HAP-1 (cell line): ENCODE measurements at regions not wholly inside any gene's neighbourhood (a gene's known extent, or its start where the extent isn't known, plus 50 kb on each side); places are given as distances from the start of the nearest gene placed in this dataset.

Experiments used
- DNase-seq, 2 experiments: peaks; one replicate each; pipeline ENCODE4 v3.0.0-alpha.2; 2016 to 2020; ENCODE audit warnings: low spot score in 2 of 2
- H3K27me3 ChIP-seq: fragments of 250-450 bp; sonication (Bioruptor Pico); 2 replicates; pipeline ENCODE4 v1.5.1; 2020; ENCODE audit warnings: low read depth, mild to moderate bottlenecking, moderate library complexity
- H3K36me3 ChIP-seq: fragments of 250-450 bp; sonication (Bioruptor Pico); replicated peaks from 2 replicates; pipeline ENCODE4 v1.5.1; 2020; ENCODE audit warnings: mild to moderate bottlenecking
- H3K4me1 ChIP-seq: fragments of 250-450 bp; sonication (Bioruptor Pico); 2 replicates; pipeline ENCODE4 v1.5.1; 2020; ENCODE audit warnings: mild to moderate bottlenecking
- H3K4me3 ChIP-seq: fragments of 250-450 bp; sonication (Bioruptor Pico); 2 replicates; pipeline ENCODE4 v1.5.1; 2020; ENCODE audit warnings: mild to moderate bottlenecking, moderate library complexity
- H3K9me3 ChIP-seq: fragments of 250-450 bp; sonication (Bioruptor Pico); 2 replicates; pipeline ENCODE4 v1.5.1; 2020; ENCODE audit warnings: mild to moderate bottlenecking, moderate library complexity
- in situ Hi-C: fragments of 300-500 bp; cut with MboI; formaldehyde crosslinking; loops from 3 replicates; pipeline ENCODE4 v1.14.3; 2020; ENCODE audit warnings: low sequenced_read_pairs, inconsistent platforms, mixed read lengths

DNA sequence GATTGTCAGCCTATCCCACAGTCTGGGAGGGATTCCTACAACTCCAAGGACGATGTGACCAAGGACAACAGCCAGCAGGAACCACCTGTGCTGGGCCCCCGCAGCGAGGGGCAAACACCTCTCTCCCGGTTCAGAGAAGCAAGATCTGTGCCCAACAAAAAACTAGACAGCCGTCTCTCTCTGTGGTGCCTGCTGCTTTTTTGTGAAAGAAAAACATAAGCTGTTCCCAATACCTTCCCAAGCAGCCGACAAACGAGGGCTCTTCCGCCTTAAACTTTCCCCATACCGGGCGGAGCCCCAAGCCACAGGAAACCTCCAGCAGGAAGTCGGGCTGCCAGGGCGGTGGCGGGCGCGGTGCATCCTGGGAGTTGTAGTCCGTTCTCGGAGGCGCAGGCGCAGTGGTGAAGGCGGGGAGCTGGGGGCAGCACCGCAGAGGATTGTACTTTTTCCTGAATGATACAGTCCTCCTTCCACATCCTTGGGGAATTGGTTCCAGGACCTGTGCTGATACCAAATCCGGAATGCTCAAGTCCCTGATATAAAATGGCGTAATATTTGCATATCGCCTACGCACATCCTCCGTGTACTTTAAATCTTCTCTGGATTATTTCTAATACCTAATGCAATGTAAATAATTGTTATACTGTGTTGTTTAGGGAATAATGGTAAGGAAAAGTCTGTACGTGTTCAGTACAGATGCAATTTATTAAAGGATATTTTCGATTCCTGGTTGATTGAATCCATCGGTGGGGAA, 63.1 kb upstream of the IRF2 start:
- in situ Hi-C loops = loop anchor here (10.0 kb wide), 1 partner anchor 263 kb away; no protein-coding TSS in a partner anchor
- peak overlapping the region; percentile 49 for H3K4me3 ChIP-seq
- H3K9me3 ChIP-seq = no peaks in the 10 kb centered on the region
- DNase-seq = peak; percentile 93 to 98
- H3K4me1 ChIP-seq = peaks cover 6% of the 10 kb centered on the region; the same call in 1 of the 2 replicates
- no peaks in the 10 kb centered on the region for H3K36me3 ChIP-seq
- no peaks in the 10 kb centered on the region for H3K27me3 ChIP-seq

DNA sequence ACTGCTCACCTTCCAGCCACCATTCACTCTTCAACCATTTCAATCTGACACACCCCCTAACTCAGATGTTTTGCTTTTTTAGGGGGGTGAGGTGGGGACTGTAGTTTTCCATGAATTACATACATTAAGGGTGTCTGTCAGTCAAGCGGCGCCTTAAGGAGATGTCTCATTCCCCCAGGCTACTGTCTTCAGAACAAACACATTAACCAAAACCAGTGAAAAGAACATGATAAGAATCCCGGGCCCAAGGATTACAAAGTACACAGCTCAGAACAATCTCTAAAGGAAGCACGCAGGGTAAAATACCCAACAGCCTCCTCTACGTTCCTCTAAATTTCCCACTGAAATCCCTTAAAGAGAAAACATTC, 62.5 kb upstream of the IRF2 start:
- DNase-seq = no peak
- H3K27me3 ChIP-seq = no peaks in the 10 kb centered on the region
- in situ Hi-C loops = loop anchor here (10.0 kb wide), 1 partner anchor 262 kb away; no protein-coding TSS in a partner anchor

DNA sequence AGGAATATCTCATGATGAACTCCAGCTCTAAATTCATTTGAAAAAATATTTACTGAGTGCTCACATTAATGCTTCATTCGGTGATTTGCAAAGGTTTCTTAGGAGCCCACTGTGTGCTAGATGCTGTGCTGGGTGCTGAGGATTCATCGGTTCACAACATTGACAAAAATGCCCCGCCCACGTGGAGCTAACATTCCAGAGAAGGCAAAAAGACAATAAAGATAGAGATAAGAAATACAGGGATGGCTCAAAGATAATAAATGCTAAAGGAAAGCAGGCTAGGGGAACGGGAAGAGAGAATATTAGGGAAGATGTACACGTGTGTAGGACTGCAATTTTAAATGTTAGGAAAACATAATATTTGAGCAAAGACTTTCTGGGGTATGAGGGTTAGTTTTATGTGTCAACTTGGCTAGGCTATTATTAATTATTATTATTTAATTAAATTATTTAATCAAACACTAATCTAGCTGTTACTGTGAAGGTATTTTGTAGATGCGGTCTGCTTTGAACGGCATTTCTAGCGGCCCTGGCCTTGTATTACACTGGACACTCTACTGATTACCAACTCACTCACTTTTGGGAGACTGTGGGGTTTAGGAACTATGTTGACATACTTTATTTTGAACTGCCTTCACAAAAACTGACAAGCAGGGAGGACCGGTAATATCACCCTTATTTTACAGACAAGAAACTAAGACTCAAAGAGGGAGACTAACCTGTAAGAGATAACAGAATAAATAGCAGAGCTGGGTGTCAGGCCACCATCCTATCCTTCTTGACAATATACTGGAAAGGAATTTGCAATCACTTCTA, 61.9 kb upstream of the IRF2 start:
- Histone ChIP-seq H3K27me3 (no peaks in the 10 kb centered on the region), H3K4me1 (peaks cover 6% of the 10 kb centered on the region; the same call in 1 of the 2 replicates), H3K4me3 (peak overlapping the region; percentile 49), H3K36me3 (no peaks in the 10 kb centered on the region), H3K9me3 (no peaks in the 10 kb centered on the region)
- in situ Hi-C loops = loop anchor here (10.0 kb wide), 1 partner anchor 261 kb away; no protein-coding TSS in a partner anchor
- DNase-seq = no peak

More for the DNA sequence above, 62.5 kb upstream of the IRF2 start:
- Histone ChIP-seq H3K4me3 (peak overlapping the region; percentile 49), H3K36me3 (no peaks in the 10 kb centered on the region), H3K4me1 (peaks cover 6% of the 10 kb centered on the region; the same call in 1 of the 2 replicates), H3K9me3 (no peaks in the 10 kb centered on the region)

DNA sequence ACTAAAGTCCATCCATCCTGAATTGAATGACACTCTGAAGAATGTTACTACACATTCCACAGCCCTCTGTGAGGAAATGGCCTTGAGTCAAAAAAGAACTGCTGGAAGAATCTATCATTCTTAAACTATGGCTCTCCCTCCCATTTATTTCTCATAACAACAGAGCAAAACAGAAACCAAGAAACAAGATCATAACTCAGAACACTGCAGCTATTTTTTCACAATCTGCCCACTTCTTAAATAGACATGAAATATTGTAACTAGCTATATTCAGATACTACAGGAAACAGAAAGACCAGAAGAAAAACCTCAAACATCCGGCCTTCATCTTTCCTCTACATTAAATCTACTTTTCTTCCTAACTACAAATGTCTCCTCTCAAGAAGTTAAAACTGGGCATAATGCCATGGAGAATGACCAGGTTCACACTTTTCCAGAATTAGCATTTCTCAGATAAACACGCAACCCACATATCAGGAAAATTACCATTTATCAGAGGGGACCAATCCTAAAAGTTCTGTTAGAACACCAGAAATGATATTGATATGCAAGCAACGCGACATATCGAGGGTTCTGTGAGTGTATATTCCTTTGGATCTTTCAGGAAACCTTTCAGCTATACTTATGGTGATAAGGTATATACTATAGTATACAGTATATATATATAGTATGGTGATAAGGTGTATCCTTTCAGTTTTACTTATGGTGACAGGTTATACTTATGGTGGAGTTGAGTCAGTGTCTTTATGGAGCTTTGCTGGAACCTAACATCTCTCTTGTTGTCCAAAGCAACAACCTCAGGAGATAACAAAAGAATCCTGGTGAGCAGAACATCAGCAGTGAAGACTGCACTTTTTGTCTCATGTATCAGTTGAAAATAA, 60.4 kb upstream of the IRF2 start:
- no peak for DNase-seq
- no peaks in the 10 kb centered on the region for H3K9me3 ChIP-seq
- in situ Hi-C loops = loop anchor here (10.0 kb wide), 1 partner anchor 260 kb away; no protein-coding TSS in a partner anchor
- H3K4me3 ChIP-seq = no peak overlapping the region
- no peaks in the 10 kb centered on the region for H3K36me3 ChIP-seq
- H3K27me3 ChIP-seq = no peaks in the 10 kb centered on the region
- H3K4me1 ChIP-seq = peaks cover 6% of the 10 kb centered on the region; the same call in 1 of the 2 replicates

- no peak overlapping the region for H3K4me3 ChIP-seq
- H3K27me3 ChIP-seq = no peaks in the 10 kb centered on the region
- H3K4me1 ChIP-seq = peaks cover 6% of the 10 kb centered on the region; the same call in 1 of the 2 replicates
- no peak for DNase-seq
- H3K9me3 ChIP-seq = no peaks in the 10 kb centered on the region
- in situ Hi-C loops = loop anchor here (10.0 kb wide), 1 partner anchor 259 kb away; no protein-coding TSS in a partner anchor
- H3K36me3 ChIP-seq = no peaks in the 10 kb centered on the region
Observed at GRCh38 chr4:184533908-184534307, 59.6 kb upstream of the IRF2 start.

DNA sequence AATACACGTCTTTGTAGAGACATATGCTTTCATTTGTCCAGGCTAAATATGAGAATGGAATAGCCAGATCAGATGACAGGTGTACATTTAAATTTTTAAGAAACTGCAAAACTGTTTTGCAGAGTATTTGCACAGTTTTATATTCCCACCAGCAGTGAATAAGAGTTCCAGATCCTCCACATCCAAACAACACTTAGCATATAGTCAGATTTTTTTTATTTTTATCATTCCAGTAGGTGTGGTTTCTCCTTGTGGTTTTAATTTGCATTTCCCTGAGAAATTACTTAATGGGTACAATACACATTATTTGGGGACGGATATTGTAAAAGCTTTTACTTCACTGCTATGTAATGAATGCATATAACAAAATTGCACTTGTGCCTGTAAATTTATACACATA, 56.7 kb upstream of the IRF2 start:
- no peak overlapping the region for H3K4me3 ChIP-seq
- no peaks in the 10 kb centered on the region for H3K36me3 ChIP-seq
- H3K27me3 ChIP-seq = no peaks in the 10 kb centered on the region
- no peaks in the 10 kb centered on the region for H3K9me3 ChIP-seq
- in situ Hi-C loops = loop anchor here (10.0 kb wide), 1 partner anchor 256 kb away; no protein-coding TSS in a partner anchor
- no peaks in the 10 kb centered on the region for H3K4me1 ChIP-seq
- DNase-seq = no peak

GRCh38 chr4:184529283-184529682, 54.9 kb upstream of the IRF2 start:
- Histone ChIP-seq H3K4me3 (no peak overlapping the region), H3K27me3 (no peaks in the 10 kb centered on the region), H3K4me1 (no peaks in the 10 kb centered on the region), H3K9me3 (peaks cover 3% of the 10 kb centered on the region; the same call in 1 of the 2 replicates), H3K36me3 (no peaks in the 10 kb centered on the region)
- in situ Hi-C loops = no loop called here
- peak in 1 of 2 experiments; percentile 9 for DNase-seq

- in situ Hi-C loops = no loop called here
- no peak for DNase-seq
Observed at GRCh38 chr4:184528713-184529112, 54.4 kb upstream of the IRF2 start.

GRCh38 chr4:184528051-184528450, 53.7 kb upstream of the IRF2 start:
- Histone ChIP-seq H3K9me3 (peaks cover 3% of the 10 kb centered on the region; the same call in 1 of the 2 replicates), H3K4me1 (no peaks in the 10 kb centered on the region), H3K36me3 (no peaks in the 10 kb centered on the region), H3K4me3 (no peak overlapping the region), H3K27me3 (no peaks in the 10 kb centered on the region)
- DNase-seq = no peak
- in situ Hi-C loops = no loop called here

More at GRCh38 chr4:184528713-184529112, 54.4 kb upstream of the IRF2 start:
- no peak overlapping the region for H3K4me3 ChIP-seq
- H3K27me3 ChIP-seq = no peaks in the 10 kb centered on the region
- H3K4me1 ChIP-seq = no peaks in the 10 kb centered on the region
- H3K9me3 ChIP-seq = peaks cover 3% of the 10 kb centered on the region; the same call in 1 of the 2 replicates
- H3K36me3 ChIP-seq = no peaks in the 10 kb centered on the region

GRCh38 chr4:184526228-184526627, 51.9 kb upstream of the IRF2 start:
- no peak for DNase-seq
- in situ Hi-C loops = no loop called here
- no peaks in the 10 kb centered on the region for H3K4me1 ChIP-seq

More at GRCh38 chr4:184526228-184526627, 51.9 kb upstream of the IRF2 start:
- Histone ChIP-seq H3K27me3 (peaks cover 6% of the 10 kb centered on the region), H3K9me3 (peaks cover 3% of the 10 kb centered on the region; the same call in 1 of the 2 replicates), H3K36me3 (no peaks in the 10 kb centered on the region), H3K4me3 (no peak overlapping the region)
